Left lung (tissue), 4 donors: ENCODE measurements at regions not wholly inside any gene's neighbourhood (a gene's known extent, or its start where the extent isn't known, plus 50 kb on each side); places are given as distances from the start of the nearest gene placed in this dataset.

ENCODE experiments used
- ATAC-seq: fragments of 200-7000 bp; cut with Tn5 transposase; one replicate; pipeline ENCODE4 v1.9.1; 2020; ENCODE audit warnings: moderate library complexity
- DNase-seq, 4 donors: peaks; one replicate each; pipeline ENCODE4 v3.0.0-alpha.2; 2013 to 2020
- H3K27ac ChIP-seq, 2 donors: fragments of 200-600 bp; sonication (generic) in 1 of 2; one replicate each; pipeline versions ENCODE4 v1.5.0 to v1.8.0; 2020 to 2021
- H3K27me3 ChIP-seq, 2 donors: fragments of 200-600 bp; sonication (generic) in 1 of 2; one replicate each; pipeline versions ENCODE4 v1.5.0 to v1.8.0; 2020 to 2021
- H3K36me3 ChIP-seq, 2 donors: fragments of 200-600 bp; sonication (generic) in 1 of 2; one replicate each; pipeline versions ENCODE4 v1.5.0 to v1.8.0; 2020 to 2021
- H3K4me1 ChIP-seq, 2 donors: fragments of 200-600 bp; one replicate each; pipeline ENCODE4 v1.8.0; 2021
- H3K4me3 ChIP-seq, 2 donors: fragments of 200-600 bp; sonication (generic) in 1 of 2; one replicate each; pipeline versions ENCODE4 v1.5.0 to v1.8.0; 2020 to 2021; ENCODE audit warnings: mild to moderate bottlenecking in 1 of 2
- H3K9me3 ChIP-seq, 2 donors: fragments of 200-600 bp; sonication (generic) in 1 of 2; one replicate each; pipeline versions ENCODE4 v1.5.0 to v1.8.0; 2020 to 2021
- CTCF ChIP-seq, 2 donors: fragments of 200-600 bp; sonication (generic) in 1 of 2; IDR thresholded peaks; one replicate each; pipeline versions ENCODE4 v1.5.0 to v1.8.0; 2021; ENCODE audit warnings: antibody characterized with exemption in 2 of 2
- intact Hi-C, 2 donors: fragments of 100-400 bp; cut with DNase I; formaldehyde crosslinking; loops; one replicate each; pipeline versions ENCODE4 v1.11.2 to v1.14.2; 2022
- donor health status: DM: no; HTN: yes; CAD: no.
- donor health status: DM: no; HTN: no; CAD: no.

GRCh38 chr17:5933430-5933829, 136.7 kb upstream of the WSCD1 start:
- H3K4me1 ChIP-seq, result no peaks in the 10 kb centered on the region
- H3K36me3 ChIP-seq, result no peaks in the 10 kb centered on the region
- H3K27ac ChIP-seq, result no peak overlapping the region
- ATAC-seq (no peak), DNase-seq (no peak)
- peaks cover 0 to 5% of the 10 kb centered on the region in 2 donors for H3K9me3 ChIP-seq
- H3K27me3 ChIP-seq, result peaks cover 0 to 22% of the 10 kb centered on the region in 2 donors
- intact Hi-C loops, result no loop called here
- H3K4me3 ChIP-seq, result no peak overlapping the region
- no peak for TF ChIP-seq CTCF (IDR thresholded peaks at IDR 0.05)

- no peaks in the 10 kb centered on the region for H3K36me3 ChIP-seq
- H3K4me3 ChIP-seq, result no peak overlapping the region
- H3K4me1 ChIP-seq, result no peaks in the 10 kb centered on the region
- ATAC-seq (no peak), DNase-seq (no peak)
- H3K27me3 ChIP-seq, result peaks cover 0 to 37% of the 10 kb centered on the region in 2 donors
- intact Hi-C loops, result no loop called here
- H3K27ac ChIP-seq, result no peak overlapping the region
- TF ChIP-seq CTCF (IDR thresholded peaks at IDR 0.05), result no peak
- peaks cover 0 to under 1% of the 10 kb centered on the region in 2 donors for H3K9me3 ChIP-seq
Observed at GRCh38 chr17:5941258-5941657, 128.9 kb upstream of the WSCD1 start.

- Histone ChIP-seq H3K9me3 (peaks cover 0 to 4% of the 10 kb centered on the region in 2 donors), H3K27me3 (peaks cover 0 to 37% of the 10 kb centered on the region in 2 donors), H3K4me1 (no peaks in the 10 kb centered on the region), H3K27ac (no peak overlapping the region), H3K36me3 (no peaks in the 10 kb centered on the region), H3K4me3 (no peak overlapping the region)
- no peak for TF ChIP-seq CTCF (IDR thresholded peaks at IDR 0.05)
- DNase-seq (no peak), ATAC-seq (no peak)
- intact Hi-C loops, result no loop called here
Observed at GRCh38 chr17:5942687-5943086, 127.5 kb upstream of the WSCD1 start.

GRCh38 chr17:5943232-5943631, 126.9 kb upstream of the WSCD1 start:
- intact Hi-C loops, result no loop called here
- TF ChIP-seq CTCF (IDR thresholded peaks at IDR 0.05), result no peak
- ATAC-seq, result no peak

GRCh38 chr17:5943982-5944381, 126.2 kb upstream of the WSCD1 start:
- DNase-seq, result no peak
- H3K9me3 ChIP-seq, result peaks cover 0 to 4% of the 10 kb centered on the region in 2 donors

More at GRCh38 chr17:5943232-5943631, 126.9 kb upstream of the WSCD1 start:
- no peak for DNase-seq
- no peak overlapping the region for H3K4me3 ChIP-seq
- H3K4me1 ChIP-seq, result no peaks in the 10 kb centered on the region
- no peaks in the 10 kb centered on the region for H3K36me3 ChIP-seq
- H3K9me3 ChIP-seq, result peaks cover 0 to 4% of the 10 kb centered on the region in 2 donors
- H3K27me3 ChIP-seq, result peaks cover 0 to 37% of the 10 kb centered on the region in 2 donors
- no peak overlapping the region for H3K27ac ChIP-seq

More at GRCh38 chr17:5943982-5944381, 126.2 kb upstream of the WSCD1 start:
- Histone ChIP-seq H3K4me1 (no peaks in the 10 kb centered on the region), H3K27ac (no peak overlapping the region), H3K4me3 (no peak overlapping the region), H3K27me3 (peaks cover 0 to 37% of the 10 kb centered on the region in 2 donors), H3K36me3 (no peaks in the 10 kb centered on the region)
- intact Hi-C loops, result no loop called here
- no peak for ATAC-seq
- TF ChIP-seq CTCF (IDR thresholded peaks at IDR 0.05), result no peak
